K562 (cell line): ENCODE measurements at regions not wholly inside any gene's neighbourhood (a gene's known extent, or its start where the extent isn't known, plus 50 kb on each side); places are given as distances from the start of the nearest gene placed in this dataset.

Experiments used
- ATAC-seq: fragments of 200-7000 bp; cut with Tn5 transposase; 3 replicates; pipeline ENCODE4 v1.9.1; 2020; ENCODE audit warnings: moderate library complexity
- BruUV-seq: library from RNA; stranded (reverse); fragments of 400-500 nt; replicated peaks from 2 replicates; lab custom pipeline; 2021; lab: Mats Ljungman, UMichigan
- CTCF ChIA-PET: fragments of 300-600 bp; formaldehyde crosslinking; extraction: SDS; loops from one replicate; lab custom pipeline; 2021; ENCODE audit warnings: low intra/inter-chr PET ratio; lab: Yijun Ruan, JAX
- POLR2A ChIA-PET: fragments of 300-600, 350-650 bp; sonication (Branson Sonifier 250); formaldehyde crosslinking; extraction: SDS; loops from one replicate; lab custom pipeline; 2021; ENCODE audit warnings: antibody characterized with exemption, inconsistent platforms; lab: Yijun Ruan, JAX
- DNase-seq, 4 experiments: peaks; one replicate each; pipeline versions ENCODE4 v3.0.0 to v3.0.0-alpha.2; 2011 to 2018; ENCODE audit warnings: low spot score in 3 of 4, mixed read lengths in 3 of 4; ENCODE audit errors: extremely low read depth in 1 of 4
- FAIRE-seq: peaks from 2 replicates; lab custom pipeline; 2011; peaks lifted over from hg19 to GRCh38; lab: Jason Lieb, UNC
- H2AFZ ChIP-seq: 2 replicates; pipeline ENCODE4 v1.6.0; 2011; ENCODE audit warnings: low read depth, low read length, control low read depth, inconsistent platforms
- H3K27ac ChIP-seq: fragments of 200-600 bp; 3 replicates; pipeline ENCODE4 v1.8.0; 2011; ENCODE audit warnings: low read depth, mild to moderate bottlenecking, control low read depth, inconsistent platforms, low read length, moderate library complexity, mixed read lengths; ENCODE audit errors: extremely low read depth
- H3K27me3 ChIP-seq, 2 experiments: fragments of 300-600 bp in 1 of 2; 2 replicates in 1 of 2; 3 replicates in 1 of 2; pipeline versions ENCODE4 v1.6.0 to v1.8.0; 2011; ENCODE audit warnings: inconsistent platforms in 2 of 2, low read length in 2 of 2, mild to moderate bottlenecking in 1 of 2, mixed read lengths in 1 of 2, moderate library complexity in 1 of 2; ENCODE audit not compliant: control insufficient read depth in 2 of 2, insufficient read depth in 2 of 2
- H3K36me3 ChIP-seq: fragments of 300-600 bp; 3 replicates; pipeline ENCODE4 v1.8.0; 2011; ENCODE audit warnings: mild to moderate bottlenecking, low read length, inconsistent platforms; ENCODE audit not compliant: control insufficient read depth, insufficient read depth
- H3K4me1 ChIP-seq, 2 experiments: fragments of 200-600 bp in 1 of 2; replicated peaks in 1 of 2; 2 replicates in 1 of 2; 3 replicates in 1 of 2; pipeline versions ENCODE4 v1.5.1 to v1.8.0; 2011; ENCODE audit warnings: inconsistent platforms in 2 of 2, low read length in 2 of 2, mild to moderate bottlenecking in 1 of 2, mixed read lengths in 1 of 2, moderate library complexity in 1 of 2; ENCODE audit not compliant: control insufficient read depth in 2 of 2, insufficient read depth in 2 of 2
- H3K4me2 ChIP-seq: 2 replicates; pipeline ENCODE4 v1.6.1; 2011; ENCODE audit warnings: low read length, control low read depth, inconsistent platforms, mixed read lengths; ENCODE audit not compliant: insufficient read depth
- H3K4me3 ChIP-seq: fragments of 200-600 bp; sonication (generic), shearing (Covaris generic); 2 replicates; pipeline ENCODE4 v1.5.1; 2016; ENCODE audit warnings: control low read depth, inconsistent platforms
- H3K79me2 ChIP-seq: fragments of 200-600 bp; 3 replicates; pipeline ENCODE4 v1.8.0; 2011; ENCODE audit warnings: low read length, inconsistent platforms; ENCODE audit not compliant: control insufficient read depth, insufficient read depth
- H3K9ac ChIP-seq, 2 experiments: 2 replicates each; pipeline versions ENCODE4 v1.6.0 to v1.6.1; 2011; ENCODE audit warnings: low read depth in 2 of 2, low read length in 2 of 2, control low read depth in 1 of 2, inconsistent platforms in 1 of 2, mild to moderate bottlenecking in 1 of 2, mixed read lengths in 1 of 2; ENCODE audit not compliant: insufficient read depth in 1 of 2
- H3K9me1 ChIP-seq: one replicate; pipeline ENCODE4 v1.6.0; 2011; ENCODE audit warnings: inconsistent platforms, mild to moderate bottlenecking, low read length, moderate library complexity; ENCODE audit not compliant: control insufficient read depth, insufficient read depth
- H3K9me3 ChIP-seq: replicated peaks from 2 replicates; pipeline ENCODE4 v1.5.1; 2011; ENCODE audit warnings: low read depth, low read length, inconsistent platforms; ENCODE audit not compliant: control insufficient read depth, insufficient read depth
- H4K20me1 ChIP-seq: replicated peaks from 2 replicates; pipeline ENCODE4 v1.6.1; 2011; ENCODE audit warnings: low read length, inconsistent platforms, mixed read lengths; ENCODE audit not compliant: control insufficient read depth, insufficient read depth
- ASH1L ChIP-seq: fragments of 450-650 bp; IDR thresholded peaks from 2 replicates; pipeline ENCODE4 v1.6.1; 2018; ENCODE audit warnings: borderline replicate concordance, mild to moderate bottlenecking, low read depth; ENCODE audit not compliant: partially characterized antibody
- DNMT1 ChIP-seq: fragments of 450-650 bp; IDR thresholded peaks from 2 replicates; pipeline ENCODE4 v1.6.1; 2016; ENCODE audit warnings: antibody characterized with exemption, mild to moderate bottlenecking
- FOXA3 ChIP-seq, 2 experiments: fragments of 450-650 bp in 1 of 2; sonication (generic) in 1 of 2; formaldehyde crosslinking; IDR thresholded peaks in 1 of 2; conservative IDR thresholded peaks in 1 of 2; 2 replicates each; pipeline versions ENCODE4 v1.4.0 to v1.8.0; 2020 to 2022; ENCODE audit warnings: mild to moderate bottlenecking in 2 of 2, missing genetic modification reagents in 1 of 2
- LEF1 ChIP-seq: fragments of 450-650 bp; IDR thresholded peaks from 2 replicates; pipeline ENCODE4 v1.6.1; 2016; ENCODE audit warnings: mild to moderate bottlenecking
- ZEB2 ChIP-seq: fragments of 450-650 bp; IDR thresholded peaks from 2 replicates; pipeline ENCODE4 v1.6.1; 2016
- ZNF134 ChIP-seq: fragments of 250-450 bp; sonication (Bioruptor Pico); conservative IDR thresholded peaks from 2 replicates; pipeline ENCODE4 v1.4.0; 2020
- ZNF354B ChIP-seq: fragments of 250-450 bp; sonication (Bioruptor Pico); IDR thresholded peaks from 2 replicates; pipeline ENCODE4 v1.4.0; 2020
- ZNF764 ChIP-seq: fragments of 250-450 bp; sonication (Bioruptor Pico); IDR thresholded peaks from 2 replicates; pipeline ENCODE4 v1.4.0; 2020; ENCODE audit warnings: low read depth, mild to moderate bottlenecking, moderate library complexity
- ZNF830 ChIP-seq: fragments of 250-450 bp; sonication (Bioruptor Pico); IDR thresholded peaks from 2 replicates; pipeline ENCODE4 v1.5.0; 2021; ENCODE audit warnings: mild to moderate bottlenecking
- WGBS: fragments of 100-300 bp; shearing (Covaris generic); methylation state at CpG from one replicate; pipeline ENCODE4 v1.1.6; 2016; ENCODE audit warnings: low coverage, mixed read lengths; ENCODE audit not compliant: insufficient coverage; ENCODE audit errors: missing lambda C conversion rate; 5-methylcytosine and 5-hydroxymethylcytosine counted together
- in situ Hi-C: fragments of 300-500 bp; cut with MboI; formaldehyde crosslinking; loops from 4 replicates; pipeline ENCODE4 v1.15.0; 2018; ENCODE audit warnings: inconsistent platforms, mixed read lengths
- intact Hi-C: fragments of 100-400 bp; cut with micrococcal nuclease; formaldehyde crosslinking; loops from 2 replicates; pipeline ENCODE4 v1.14.2; 2022

DNA sequence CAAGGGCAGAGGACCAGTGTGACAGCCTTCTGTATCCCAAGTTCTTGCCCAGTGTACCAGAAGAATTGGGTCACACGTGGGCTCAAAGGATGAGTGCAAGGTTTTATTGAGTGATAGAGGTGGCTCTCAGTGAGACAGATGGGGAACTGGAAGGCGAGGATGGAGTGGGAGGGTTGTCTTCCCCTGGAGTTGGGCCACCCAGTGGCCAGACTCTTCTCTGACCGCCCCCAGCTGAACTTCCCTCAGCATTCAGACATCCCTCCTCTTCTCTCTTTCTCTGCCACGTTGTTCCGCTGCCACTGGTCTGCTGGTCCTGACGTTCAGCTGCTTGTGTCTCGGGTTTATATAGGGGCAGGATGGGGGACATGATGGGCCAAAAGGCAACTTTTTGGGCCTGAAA, 150.1 kb upstream of the IVNS1ABP start (continued):
- no peak for TF ChIP-seq FOXA3 (CRISPR knock-in tag; conservative IDR thresholded peaks at IDR 0.05 in 1 of 2, IDR thresholded peaks at IDR 0.05 in 1 of 2)

DNA sequence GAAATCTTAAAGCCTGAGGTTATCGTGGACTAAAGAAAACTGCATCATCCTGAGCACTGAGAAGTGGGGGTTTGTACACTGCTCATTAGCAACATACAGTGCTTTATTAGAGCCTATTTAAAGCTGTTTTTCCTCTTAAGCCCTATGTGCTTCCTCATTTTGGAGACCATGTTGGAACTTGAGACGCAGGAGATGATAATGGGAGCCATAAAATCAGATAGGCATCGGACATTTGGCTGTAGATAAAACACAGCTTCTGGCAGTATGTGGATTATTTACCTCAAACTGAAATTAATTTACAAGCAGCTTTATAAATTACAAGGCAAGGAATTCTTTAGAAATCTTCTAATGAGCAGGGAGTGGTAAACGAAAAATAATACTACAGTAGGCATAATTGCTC, 147.7 kb upstream of the IVNS1ABP start:
- CTCF ChIA-PET, result no interaction called here
- no TSS peak for BruUV-seq
- POLR2A ChIA-PET, result interaction anchor here (0.9 kb wide), 1 partner anchor 9 kb away, joined by 4 read pairs; no protein-coding TSS in a partner anchor

More for the DNA sequence above, 147.7 kb upstream of the IVNS1ABP start:
- in situ Hi-C loops, result no loop called here
- no peaks in the 10 kb centered on the region for H3K79me2 ChIP-seq
- H3K27me3 ChIP-seq, result peaks cover 0 to 4% of the 10 kb centered on the region in 2 experiments; a peak in 1 of 5 replicates
- H3K27ac ChIP-seq, result no peak overlapping the region
- no peaks in the 10 kb centered on the region for H4K20me1 ChIP-seq
- intact Hi-C loops, result loop anchor here (5.0 kb wide), 1 partner anchor 147 kb away; the partner anchor contains the start of gene IVNS1ABP
- no peak overlapping the region for H3K9ac ChIP-seq
- peaks cover 0 to 8% of the 10 kb centered on the region in 2 experiments; a peak in 2 of 5 replicates for H3K4me1 ChIP-seq
- DNase-seq, result no peak
- no peaks in the 10 kb centered on the region for H3K36me3 ChIP-seq
- no peaks in the 10 kb centered on the region for H3K9me3 ChIP-seq
- no peak overlapping the region for H2AFZ ChIP-seq
- no peaks in the 10 kb centered on the region for H3K9me1 ChIP-seq
- 1% methylated on average over 4 of the region's 4 CpGs for WGBS
- FAIRE-seq, result no peak
- no peak overlapping the region for H3K4me3 ChIP-seq
- no peak overlapping the region for H3K4me2 ChIP-seq
- no peak for TF ChIP-seq ZEB2
- 0 out of 2 replicates have a peak, but pooled peaks have one; percentile 13 for TF ChIP-seq ZNF830 (CRISPR knock-in tag)
- no peak for TF ChIP-seq ZNF764 (CRISPR knock-in tag)
- no peak for TF ChIP-seq DNMT1
- no peak for TF ChIP-seq ZNF354B
- no peak for TF ChIP-seq ZNF134 (CRISPR knock-in tag)
- no peak for TF ChIP-seq LEF1
- no peak for TF ChIP-seq ASH1L
- no peak for ATAC-seq
